Trophoblast cell (in vitro differentiated cells and primary cell): ENCODE measurements at regions not wholly inside any gene's neighbourhood (a gene's known extent, or its start where the extent isn't known, plus 50 kb on each side); places are given as distances from the start of the nearest gene placed in this dataset.

Experiments
- DNase-seq, 2 donors: peaks; one replicate each; pipeline ENCODE4 v3.0.0-alpha.2; 2016
- H2AFZ ChIP-seq: 2 replicates; pipeline ENCODE4 v1.6.1; 2013; ENCODE audit warnings: low read length, moderate library complexity, mild to moderate bottlenecking; ENCODE audit not compliant: insufficient read depth, poor library complexity
- H2AK5ac ChIP-seq: 2 replicates; pipeline ENCODE4 v1.6.1; 2013; ENCODE audit warnings: mild to moderate bottlenecking, low read length
- H2BK120ac ChIP-seq: 2 replicates; pipeline ENCODE4 v1.6.1; 2013; ENCODE audit warnings: low read length, mild to moderate bottlenecking, moderate library complexity; ENCODE audit not compliant: insufficient read depth, poor library complexity
- H2BK12ac ChIP-seq: 2 replicates; pipeline ENCODE4 v1.6.1; 2013; ENCODE audit warnings: mild to moderate bottlenecking, low read length, moderate library complexity
- H2BK5ac ChIP-seq: 2 replicates; pipeline ENCODE4 v1.6.1; 2013; ENCODE audit warnings: low read length, low read depth, moderate library complexity, mild to moderate bottlenecking; ENCODE audit not compliant: poor library complexity
- H3K14ac ChIP-seq: 2 replicates; pipeline ENCODE4 v1.6.1; 2013; ENCODE audit warnings: mild to moderate bottlenecking, low read length
- H3K18ac ChIP-seq: 2 replicates; pipeline ENCODE4 v1.6.1; 2013; ENCODE audit warnings: mild to moderate bottlenecking, low read length
- H3K23ac ChIP-seq: 2 replicates; pipeline ENCODE4 v1.6.1; 2013; ENCODE audit warnings: low read length
- H3K27ac ChIP-seq: 2 replicates; pipeline ENCODE4 v1.5.1; 2013; ENCODE audit warnings: low read depth, mild to moderate bottlenecking, inconsistent platforms, low read length, moderate library complexity
- H3K27me3 ChIP-seq: 2 replicates; pipeline ENCODE4 v1.6.1; 2013; ENCODE audit warnings: inconsistent platforms, mild to moderate bottlenecking, low read length, moderate library complexity; ENCODE audit not compliant: insufficient read depth
- H3K36me3 ChIP-seq, 2 experiments: 1 replicate in 1 of 2; 2 replicates in 1 of 2; pipeline ENCODE4 v1.6.1; 2013; ENCODE audit warnings: low read length in 2 of 2, mild to moderate bottlenecking in 2 of 2, moderate library complexity in 1 of 2; ENCODE audit not compliant: insufficient read depth in 2 of 2, control insufficient read depth in 1 of 2
- H3K4ac ChIP-seq: 2 replicates; pipeline ENCODE4 v1.6.1; 2013; ENCODE audit warnings: low read depth, mild to moderate bottlenecking, low read length, moderate library complexity
- H3K4me1 ChIP-seq, 2 experiments: 1 replicate in 1 of 2; 2 replicates in 1 of 2; pipeline ENCODE4 v1.6.1; 2013; ENCODE audit warnings: low read length in 2 of 2, mild to moderate bottlenecking in 2 of 2, moderate library complexity in 1 of 2; ENCODE audit not compliant: insufficient read depth in 2 of 2, control insufficient read depth in 1 of 2
- H3K4me2 ChIP-seq: 2 replicates; pipeline ENCODE4 v1.6.1; 2013; ENCODE audit warnings: inconsistent platforms, mild to moderate bottlenecking, low read length, moderate library complexity
- H3K4me3 ChIP-seq: 2 replicates; pipeline ENCODE4 v1.5.1; 2013; ENCODE audit warnings: mild to moderate bottlenecking, low read depth, low read length, inconsistent platforms
- H3K79me1 ChIP-seq: one replicate; pipeline ENCODE4 v1.6.1; 2013; ENCODE audit warnings: low read length
- H3K79me2 ChIP-seq: 2 replicates; pipeline ENCODE4 v1.6.1; 2013; ENCODE audit warnings: low read length, mild to moderate bottlenecking; ENCODE audit not compliant: control insufficient read depth, insufficient read depth, poor library complexity
- H3K9ac ChIP-seq: 2 replicates; pipeline ENCODE4 v1.6.1; 2013; ENCODE audit warnings: mild to moderate bottlenecking, low read length
- H3K9me3 ChIP-seq: 2 replicates; pipeline ENCODE4 v1.6.1; 2013; ENCODE audit warnings: low read depth, mild to moderate bottlenecking, control low read depth, inconsistent platforms, low read length; ENCODE audit not compliant: insufficient read depth
- H4K12ac ChIP-seq: 2 replicates; pipeline ENCODE4 v1.6.1; 2013; ENCODE audit warnings: low read depth, mild to moderate bottlenecking, low read length, moderate library complexity
- H4K8ac ChIP-seq: 2 replicates; pipeline ENCODE4 v1.6.1; 2013; ENCODE audit warnings: low read depth, mild to moderate bottlenecking, low read length, moderate library complexity
- H4K91ac ChIP-seq: one replicate; pipeline ENCODE4 v1.6.1; 2013; ENCODE audit warnings: low read depth, mild to moderate bottlenecking, low read length, moderate library complexity
- WGBS: extraction: QIAGEN DNeasy Blood & Tissue Kit; methylation state at CpG from one replicate; pipeline ENCODE4 v1.1.7; 2013; ENCODE audit warnings: missing lambda C conversion rate; ENCODE audit not compliant: insufficient read length, insufficient coverage; ENCODE audit errors: extremely low coverage; 5-methylcytosine and 5-hydroxymethylcytosine counted together

DNA sequence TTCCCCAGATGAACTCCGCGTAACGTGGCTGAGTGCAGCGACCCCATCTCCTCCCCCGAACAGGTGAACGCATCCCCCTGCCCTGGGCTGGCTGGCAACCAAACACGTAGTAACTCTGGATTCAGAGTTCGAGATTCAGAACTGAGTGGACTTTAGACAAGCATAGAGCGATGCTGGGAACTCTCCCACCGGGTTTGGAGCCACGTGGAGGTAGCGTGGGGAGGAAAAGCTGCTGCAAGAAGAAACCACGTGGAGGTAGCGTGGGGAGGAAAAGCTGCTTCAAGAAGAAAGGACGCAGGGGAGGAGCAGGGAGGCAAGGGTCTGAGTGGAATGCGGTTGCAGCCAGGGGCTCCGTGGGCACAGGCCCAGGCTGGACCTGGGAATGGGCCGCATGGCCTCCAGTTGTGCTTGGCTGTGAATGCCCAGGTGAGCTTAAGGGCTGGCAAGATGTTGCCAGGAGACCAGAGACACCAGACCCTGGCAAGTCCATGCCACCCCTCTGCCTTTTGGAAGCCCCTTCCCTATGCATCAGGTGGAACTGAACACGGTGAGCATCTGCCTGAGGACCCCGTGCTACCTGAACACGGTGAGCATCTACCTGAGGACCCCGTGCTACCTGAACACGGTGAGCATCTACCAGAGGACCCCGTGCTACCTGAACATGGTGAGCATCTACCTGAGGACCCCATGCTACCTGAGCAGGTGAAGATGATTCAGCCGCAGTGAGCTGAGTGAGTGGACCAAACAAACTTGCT is 118.0 kb upstream of the FRMD1 start:
- no peak overlapping the region for H2BK120ac ChIP-seq
- H3K4me3 ChIP-seq: no peak overlapping the region
- H3K9ac ChIP-seq: peak overlapping the region; percentile 31
- no peak overlapping the region for H3K14ac ChIP-seq
- no CpG with 5 or more reads among the region's 25 CpGs for WGBS
- DNase-seq: no peak
- H3K79me1 ChIP-seq: no peaks in the 10 kb centered on the region
- no peaks in the 10 kb centered on the region for H3K9me3 ChIP-seq
- H3K4me2 ChIP-seq: no peak overlapping the region
- H3K18ac ChIP-seq: no peak overlapping the region
- H3K36me3 ChIP-seq: no peaks in the 10 kb centered on the region
- H3K4me1 ChIP-seq: no peaks in the 10 kb centered on the region
- no peak overlapping the region for H2BK12ac ChIP-seq
- no peaks in the 10 kb centered on the region for H3K27me3 ChIP-seq
- H2BK5ac ChIP-seq: no peak overlapping the region
- H3K27ac ChIP-seq: no peak overlapping the region
- H2AK5ac ChIP-seq: no peak overlapping the region
- H3K4ac ChIP-seq: no peak overlapping the region
- no peak overlapping the region for H3K23ac ChIP-seq
- H2AFZ ChIP-seq: no peak overlapping the region
- no peaks in the 10 kb centered on the region for H3K79me2 ChIP-seq
- H4K91ac ChIP-seq: no peak overlapping the region
- H4K12ac ChIP-seq: no peak overlapping the region
- H4K8ac ChIP-seq: no peak overlapping the region

DNA sequence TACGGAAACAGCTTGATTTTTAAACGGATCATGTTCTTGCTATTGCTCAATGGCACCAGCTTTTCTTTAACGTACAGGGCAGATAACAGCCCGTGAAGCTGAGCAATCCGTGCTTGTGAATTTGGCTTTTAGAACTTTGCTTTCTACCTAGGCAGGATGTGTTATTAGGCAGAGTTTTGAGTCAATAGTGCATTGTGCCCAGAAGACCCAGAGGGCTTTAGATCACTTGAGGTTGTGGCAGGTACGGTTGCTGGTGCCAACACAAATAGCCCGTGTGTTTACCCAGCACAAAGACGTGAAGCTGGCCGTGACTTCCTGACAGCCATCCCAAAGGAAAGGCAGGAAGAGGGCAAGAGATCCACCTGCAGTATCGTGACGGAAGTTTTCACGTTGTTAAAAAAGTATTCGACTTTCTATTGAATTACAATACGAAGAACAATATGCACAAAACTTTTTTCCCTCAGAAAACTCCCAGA is 117.4 kb upstream of the FRMD1 start:
- WGBS: no CpG with 5 or more reads among the region's 14 CpGs

GRCh38 chr6:168195712-168196111 is 116.7 kb upstream of the FRMD1 start:
- H3K18ac ChIP-seq: no peak overlapping the region
- no peak overlapping the region for H3K4ac ChIP-seq
- H3K79me1 ChIP-seq: no peaks in the 10 kb centered on the region
- no peak overlapping the region for H2AK5ac ChIP-seq
- H3K4me3 ChIP-seq: no peak overlapping the region
- no peak overlapping the region for H4K8ac ChIP-seq
- H4K12ac ChIP-seq: no peak overlapping the region
- H3K9me3 ChIP-seq: no peaks in the 10 kb centered on the region
- H3K36me3 ChIP-seq: no peaks in the 10 kb centered on the region
- H3K27ac ChIP-seq: no peak overlapping the region
- H2AFZ ChIP-seq: no peak overlapping the region
- no peak overlapping the region for H2BK120ac ChIP-seq
- no peak overlapping the region for H3K9ac ChIP-seq
- WGBS: no CpG with 5 or more reads among the region's 10 CpGs
- no peak overlapping the region for H2BK12ac ChIP-seq
- no peaks in the 10 kb centered on the region for H3K27me3 ChIP-seq
- no peak overlapping the region for H3K4me2 ChIP-seq
- no peak overlapping the region for H3K14ac ChIP-seq
- H3K23ac ChIP-seq: no peak overlapping the region
- no peak for DNase-seq
- H2BK5ac ChIP-seq: no peak overlapping the region
- no peaks in the 10 kb centered on the region for H3K79me2 ChIP-seq
- H3K4me1 ChIP-seq: no peaks in the 10 kb centered on the region
- no peak overlapping the region for H4K91ac ChIP-seq

More for the DNA sequence above, 117.4 kb upstream of the FRMD1 start:
- H4K12ac ChIP-seq: no peak overlapping the region
- no peaks in the 10 kb centered on the region for H3K36me3 ChIP-seq
- H3K18ac ChIP-seq: no peak overlapping the region
- H3K4me3 ChIP-seq: no peak overlapping the region
- H3K14ac ChIP-seq: no peak overlapping the region
- H3K79me1 ChIP-seq: no peaks in the 10 kb centered on the region
- H2BK12ac ChIP-seq: no peak overlapping the region
- no peak overlapping the region for H3K9ac ChIP-seq
- no peak overlapping the region for H3K27ac ChIP-seq
- no peak overlapping the region for H2BK5ac ChIP-seq
- DNase-seq: no peak
- H3K4me1 ChIP-seq: no peaks in the 10 kb centered on the region
- H3K79me2 ChIP-seq: no peaks in the 10 kb centered on the region
- H3K23ac ChIP-seq: no peak overlapping the region
- no peaks in the 10 kb centered on the region for H3K27me3 ChIP-seq
- H3K4me2 ChIP-seq: no peak overlapping the region
- H4K91ac ChIP-seq: no peak overlapping the region
- H2AFZ ChIP-seq: no peak overlapping the region
- no peaks in the 10 kb centered on the region for H3K9me3 ChIP-seq
- no peak overlapping the region for H2BK120ac ChIP-seq
- H4K8ac ChIP-seq: no peak overlapping the region
- no peak overlapping the region for H2AK5ac ChIP-seq
- no peak overlapping the region for H3K4ac ChIP-seq

GRCh38 chr6:168194732-168195567 is 115.9 kb upstream of the FRMD1 start:
- Histone ChIP-seq H3K36me3 (no peaks in the 10 kb centered on the region), H3K4me1 (no peaks in the 10 kb centered on the region), H3K4me2 (no peak overlapping the region), H3K79me1 (no peaks in the 10 kb centered on the region), H3K27me3 (no peaks in the 10 kb centered on the region), H4K91ac (no peak overlapping the region), H4K12ac (no peak overlapping the region), H3K4me3 (no peak overlapping the region), H3K23ac (no peak overlapping the region), H3K9me3 (no peaks in the 10 kb centered on the region), H2BK12ac (no peak overlapping the region), H3K14ac (no peak overlapping the region), H3K27ac (no peak overlapping the region), H2BK5ac (no peak overlapping the region), H3K79me2 (no peaks in the 10 kb centered on the region), H3K4ac (no peak overlapping the region), H2AK5ac (no peak overlapping the region), H2AFZ (no peak overlapping the region), H4K8ac (no peak overlapping the region), H3K18ac (no peak overlapping the region), H3K9ac (no peak overlapping the region), H2BK120ac (no peak overlapping the region)
- no peak for DNase-seq
- no CpG with 5 or more reads among the region's 19 CpGs for WGBS
